ENCODE measurements at regions not wholly inside any gene's neighbourhood (a gene's known extent, or its start where the extent isn't known, plus 50 kb on each side); places are given as distances from the start of the nearest gene placed in this dataset.

- Histone ChIP-seq H2AK9ac (replicated peaks; ENCODE audit: low read depth, low read length, poor library complexity) (no peak overlapping the region), H2BK5ac (ENCODE audit: low read depth, low read length, poor library complexity, severe bottlenecking) (no peak overlapping the region), H3K79me1 (ENCODE audit: low read depth in 1 of 2, low read length in 2 of 2) (peaks cover 0 to 5% of the 10 kb centered on the region in 2 experiments; a peak in 2 of 4 replicates), H4K91ac (ENCODE audit: insufficient read depth, low read depth, low read length) (no peak overlapping the region), H3K4me2 (ENCODE audit: low read depth, low read length) (no peak overlapping the region), H3K56ac (ENCODE audit: extremely low read depth, insufficient read depth, low read length) (no peak overlapping the region), H4K5ac (ENCODE audit: low read depth, low read length) (no peak overlapping the region), H3K36me3 (ENCODE audit: control insufficient read depth, insufficient read depth, low read length) (no peaks in the 10 kb centered on the region), H3K18ac (ENCODE audit: low read depth, low read length) (no peak overlapping the region), H3K4me3 (ENCODE audit: insufficient read depth, low read depth, low read length) (no peak overlapping the region), H2BK120ac (ENCODE audit: low read depth, low read length) (no peak overlapping the region), H3K27ac (ENCODE audit: insufficient read depth, low read length) (no peak overlapping the region), H2AFZ (replicated peaks; ENCODE audit: low read length, poor library complexity) (no peak overlapping the region), H3K9me3 (ENCODE audit: control insufficient read depth, insufficient read depth, low read length) (peaks cover 2% of the 10 kb centered on the region; the same call in 1 of the 2 replicates), H2BK20ac (ENCODE audit: low read depth, low read length) (no peak overlapping the region; the same call in 1 of the 2 replicates), H3K27me3 (ENCODE audit: control insufficient read depth, insufficient read depth, low read length) (no peaks in the 10 kb centered on the region), H2BK15ac (ENCODE audit: low read depth, low read length) (peak overlapping the region; percentile 44; the same call in 2 of the 3 replicates), H4K20me1 (ENCODE audit: insufficient read depth, low read length) (no peaks in the 10 kb centered on the region), H4K8ac (ENCODE audit: low read depth in 2 of 2, low read length in 2 of 2) (peak overlapping the region in 1 of 2 experiments; percentile 47; a peak in 2 of 4 replicates), H3K9me1 (ENCODE audit: insufficient read depth, low read length) (0 out of 2 replicates have a peak, but pooled peaks cover 4% of the 10 kb centered on the region), H2AK5ac (ENCODE audit: low read depth, low read length) (peak overlapping the region; percentile 57), H3K14ac (replicated peaks; ENCODE audit: low read depth, low read length) (no peak overlapping the region), H3K9ac (ENCODE audit: low read depth, low read length) (no peak overlapping the region), H3K4me1 (ENCODE audit: control insufficient read depth, insufficient read depth, low read length) (peaks cover 6% of the 10 kb centered on the region), H3K23ac (ENCODE audit: low read depth, low read length) (no peak overlapping the region), H3K4ac (ENCODE audit: low read depth, low read length) (peak overlapping the region; percentile 68; the same call in 1 of the 2 replicates)
- TF ChIP-seq POLR2A (IDR thresholded peaks at IDR 0.05; ENCODE audit: low read depth, low read length) (no peak), CEBPB (IDR thresholded peaks at IDR 0.05; ENCODE audit: low read depth, low read length) (no peak), CTCF (conservative IDR thresholded peaks at IDR 0.05; ENCODE audit: low read depth, low read length) (no peak), SMC3 (IDR thresholded peaks at IDR 0.05; ENCODE audit: low read depth, low read length) (no peak), USF2 (IDR thresholded peaks at IDR 0.05; ENCODE audit: low read depth, low read length) (no peak), MAZ (IDR thresholded peaks at IDR 0.05; ENCODE audit: borderline replicate concordance, low read depth, low read length) (no peak), MAFK (IDR thresholded peaks at IDR 0.05; ENCODE audit: low read depth, low read length) (no peak), BHLHE40 (IDR thresholded peaks at IDR 0.05; ENCODE audit: low read depth, low read length) (no peak), MXI1 (IDR thresholded peaks at IDR 0.05; ENCODE audit: borderline replicate concordance, low read depth, low read length) (no peak), RFX5 (IDR thresholded peaks at IDR 0.05; ENCODE audit: low read depth, low read length) (no peak), RCOR1 (IDR thresholded peaks at IDR 0.05; ENCODE audit: insufficient replicate concordance, low read length) (no peak), NFE2L2 (IDR thresholded peaks at IDR 0.05; ENCODE audit: low read depth, low read length) (no peak)
- TF ChIP-seq, protein P1, sequence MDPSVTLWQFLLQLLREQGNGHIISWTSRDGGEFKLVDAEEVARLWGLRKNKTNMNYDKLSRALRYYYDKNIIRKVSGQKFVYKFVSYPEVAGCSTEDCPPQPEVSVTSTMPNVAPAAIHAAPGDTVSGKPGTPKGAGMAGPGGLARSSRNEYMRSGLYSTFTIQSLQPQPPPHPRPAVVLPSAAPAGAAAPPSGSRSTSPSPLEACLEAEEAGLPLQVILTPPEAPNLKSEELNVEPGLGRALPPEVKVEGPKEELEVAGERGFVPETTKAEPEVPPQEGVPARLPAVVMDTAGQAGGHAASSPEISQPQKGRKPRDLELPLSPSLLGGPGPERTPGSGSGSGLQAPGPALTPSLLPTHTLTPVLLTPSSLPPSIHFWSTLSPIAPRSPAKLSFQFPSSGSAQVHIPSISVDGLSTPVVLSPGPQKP (IDR thresholded peaks at IDR 0.05; ENCODE audit: borderline replicate concordance, low read depth, low read length): no peak
- DNase-seq: no peak
- intact Hi-C loops (cut with micrococcal nuclease): no loop called here
- in situ Hi-C loops (cut with MboI; ENCODE audit: low sequenced_read_pairs): no loop called here
- no peak for ATAC-seq (ENCODE audit: low read depth)
- dilution Hi-C loops (cut with HindIII; ENCODE audit: low sequenced_read_pairs, unreplicated experiment): no loop called here
- POLR2A ChIA-PET (ENCODE audit: unreplicated experiment): interaction anchor here (0.6 kb wide), 1 partner anchor 39 kb away, joined by 4 read pairs; no protein-coding TSS in a partner anchor
- BruUV-seq (replicated peaks): no TSS peak
- WGBS, 2 experiments (ENCODE audit: extremely low coverage in 2 of 2, insufficient read length in 1 of 2): no CpG with 5 or more reads among the region's 3 CpGs
- CTCF ChIA-PET: interaction anchor here (1.6 kb wide), 1 partner anchor 14 kb away, joined by 4 read pairs; no protein-coding TSS in a partner anchor
These were observed 162.8 kb upstream of the SLC38A2 start for GRCh38 chr12:46535376-46535775.

Measured in IMR-90 (cell line).